ENCODE measurements at regions not wholly inside any gene's neighbourhood (a gene's known extent, or its start where the extent isn't known, plus 50 kb on each side); places are given as distances from the start of the nearest gene placed in this dataset.

DNA sequence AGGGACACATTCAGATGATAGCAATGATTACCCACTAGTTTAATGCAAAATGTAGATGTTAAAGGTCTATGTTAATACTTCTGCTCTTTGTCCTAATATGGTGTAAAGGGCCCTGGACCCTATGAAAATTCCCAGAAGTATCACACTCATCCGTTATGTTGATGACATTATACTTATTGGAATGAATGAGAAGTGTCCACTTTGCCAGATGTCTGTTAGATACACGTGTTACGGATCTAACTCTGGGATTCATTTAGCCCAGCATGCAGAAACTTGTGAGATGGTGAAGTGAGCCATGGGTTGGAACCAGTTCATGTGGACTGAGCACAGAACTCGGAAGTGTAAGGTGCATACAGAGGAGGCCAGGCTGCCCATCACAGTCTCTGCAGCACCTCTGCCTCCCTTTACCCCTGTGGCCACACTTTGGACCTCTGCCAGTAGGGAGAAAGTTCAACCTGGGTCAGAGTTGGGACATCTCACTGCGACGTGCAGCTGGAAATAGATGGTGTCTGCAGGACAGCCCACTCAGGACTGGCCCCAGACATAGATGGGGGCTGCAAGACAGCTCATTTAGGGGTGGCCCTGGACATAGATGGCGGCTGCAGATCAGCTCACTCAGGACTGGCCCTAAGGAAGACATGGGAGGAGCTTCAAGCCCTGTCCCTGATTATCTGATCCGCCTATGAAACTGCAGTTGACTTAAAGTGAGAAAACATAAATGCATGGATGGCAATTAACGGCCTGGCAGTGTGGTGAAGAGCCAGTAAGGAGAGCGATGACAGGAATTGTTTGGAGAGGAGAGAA, 71.2 kb upstream of the THBS2 start:
- DNase-seq (ENCODE audit: low spot score), result no peak
- Histone ChIP-seq H3K4me1 (ENCODE audit: insufficient read depth, low read length, poor library complexity, severe bottlenecking) (no peaks in the 10 kb centered on the region), H3K27ac (ENCODE audit: low read depth, low read length, poor library complexity, severe bottlenecking) (no peak overlapping the region), H3K9me3 (ENCODE audit: low read depth, low read length, poor library complexity, severe bottlenecking) (no peaks in the 10 kb centered on the region), H3K36me3 (ENCODE audit: insufficient read depth, low read length, poor library complexity, severe bottlenecking) (no peaks in the 10 kb centered on the region), H3K4me3 (ENCODE audit: low read depth, low read length, poor library complexity, severe bottlenecking) (no peak overlapping the region), H3K27me3 (replicated peaks; ENCODE audit: insufficient read depth, low read depth, low read length, poor library complexity) (peaks cover 3% of the 10 kb centered on the region)
- intact Hi-C loops (cut with micrococcal nuclease; ENCODE audit: unreplicated experiment), result loop anchor here (5.0 kb wide), 1 partner anchor 368 kb away; no protein-coding TSS in a partner anchor
- no TSS peak for BruUV-seq (replicated peaks)
- POLR2A ChIA-PET (ENCODE audit: low non-redundant PET), result no interaction called here
- no peak for TF ChIP-seq EZH2 (IDR thresholded peaks at IDR 0.05; ENCODE audit: borderline replicate concordance, low read depth, low read length, poor library complexity, severe bottlenecking)
- TF ChIP-seq, protein P1, sequence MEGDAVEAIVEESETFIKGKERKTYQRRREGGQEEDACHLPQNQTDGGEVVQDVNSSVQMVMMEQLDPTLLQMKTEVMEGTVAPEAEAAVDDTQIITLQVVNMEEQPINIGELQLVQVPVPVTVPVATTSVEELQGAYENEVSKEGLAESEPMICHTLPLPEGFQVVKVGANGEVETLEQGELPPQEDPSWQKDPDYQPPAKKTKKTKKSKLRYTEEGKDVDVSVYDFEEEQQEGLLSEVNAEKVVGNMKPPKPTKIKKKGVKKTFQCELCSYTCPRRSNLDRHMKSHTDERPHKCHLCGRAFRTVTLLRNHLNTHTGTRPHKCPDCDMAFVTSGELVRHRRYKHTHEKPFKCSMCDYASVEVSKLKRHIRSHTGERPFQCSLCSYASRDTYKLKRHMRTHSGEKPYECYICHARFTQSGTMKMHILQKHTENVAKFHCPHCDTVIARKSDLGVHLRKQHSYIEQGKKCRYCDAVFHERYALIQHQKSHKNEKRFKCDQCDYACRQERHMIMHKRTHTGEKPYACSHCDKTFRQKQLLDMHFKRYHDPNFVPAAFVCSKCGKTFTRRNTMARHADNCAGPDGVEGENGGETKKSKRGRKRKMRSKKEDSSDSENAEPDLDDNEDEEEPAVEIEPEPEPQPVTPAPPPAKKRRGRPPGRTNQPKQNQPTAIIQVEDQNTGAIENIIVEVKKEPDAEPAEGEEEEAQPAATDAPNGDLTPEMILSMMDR (conservative IDR thresholded peaks at IDR 0.05; ENCODE audit: low read depth, low read length), result no peak
- CTCF ChIA-PET, result no interaction called here

DNA sequence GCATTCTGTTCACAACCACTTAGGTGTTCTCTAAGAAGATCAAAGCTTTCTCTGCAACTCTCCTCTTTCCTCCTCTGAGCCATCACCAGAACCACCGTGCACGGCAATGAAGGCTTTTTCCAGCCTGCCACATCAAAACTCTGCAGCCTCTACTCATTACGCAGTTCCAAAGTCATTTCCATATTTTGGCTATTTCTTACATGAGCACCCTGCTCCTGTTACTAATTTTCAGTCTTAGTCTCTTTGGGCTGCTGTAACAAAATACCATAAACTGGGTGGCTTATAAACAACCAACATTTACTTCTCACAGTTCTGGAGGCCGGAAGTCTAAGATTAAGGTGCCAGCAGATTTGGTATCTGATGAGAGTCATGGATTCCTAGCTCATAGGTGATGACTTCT, 70.4 kb upstream of the THBS2 start:
- Histone ChIP-seq H3K9me3 (ENCODE audit: low read depth, low read length, poor library complexity, severe bottlenecking) (no peaks in the 10 kb centered on the region), H3K4me1 (ENCODE audit: insufficient read depth, low read length, poor library complexity, severe bottlenecking) (no peaks in the 10 kb centered on the region), H3K27me3 (replicated peaks; ENCODE audit: insufficient read depth, low read depth, low read length, poor library complexity) (peaks cover 5% of the 10 kb centered on the region), H3K4me3 (ENCODE audit: low read depth, low read length, poor library complexity, severe bottlenecking) (no peak overlapping the region), H3K36me3 (ENCODE audit: insufficient read depth, low read length, poor library complexity, severe bottlenecking) (no peaks in the 10 kb centered on the region), H3K27ac (ENCODE audit: low read depth, low read length, poor library complexity, severe bottlenecking) (no peak overlapping the region)
- TF ChIP-seq, protein P1 (conservative IDR thresholded peaks at IDR 0.05; ENCODE audit: low read depth, low read length), result no peak
- no TSS peak for BruUV-seq (replicated peaks)
- ChIA-PET CTCF (no interaction called here), POLR2A (ENCODE audit: low non-redundant PET) (no interaction called here)
- no peak for DNase-seq (ENCODE audit: low spot score)
- intact Hi-C loops (cut with micrococcal nuclease; ENCODE audit: unreplicated experiment), result no loop called here

DNA sequence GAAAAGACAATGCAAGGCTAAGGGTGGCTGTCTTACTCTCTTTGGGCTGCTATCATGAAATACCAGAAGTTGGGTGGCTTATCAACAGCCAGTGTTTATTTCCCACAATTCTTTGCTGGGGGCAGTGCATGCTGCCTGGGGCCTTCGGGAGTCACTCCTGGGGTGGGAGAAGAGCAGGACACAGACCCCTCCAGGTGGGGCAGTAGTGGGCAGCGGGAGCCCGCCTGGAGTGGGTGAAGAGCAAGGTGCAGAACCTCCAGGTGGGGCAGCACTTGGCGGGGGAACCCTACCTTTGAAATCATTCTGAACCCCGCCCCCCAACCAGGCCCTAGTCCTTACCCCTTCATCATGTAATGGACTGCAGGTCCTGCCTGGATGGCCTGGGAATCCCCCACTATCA, 69.6 kb upstream of the THBS2 start:
- ChIA-PET CTCF (no interaction called here), POLR2A (ENCODE audit: low non-redundant PET) (no interaction called here)
- Histone ChIP-seq H3K27ac (ENCODE audit: low read depth, low read length, poor library complexity, severe bottlenecking) (no peak overlapping the region), H3K9me3 (ENCODE audit: low read depth, low read length, poor library complexity, severe bottlenecking) (no peaks in the 10 kb centered on the region), H3K4me1 (ENCODE audit: insufficient read depth, low read length, poor library complexity, severe bottlenecking) (no peaks in the 10 kb centered on the region), H3K27me3 (replicated peaks; ENCODE audit: insufficient read depth, low read depth, low read length, poor library complexity) (peaks cover 5% of the 10 kb centered on the region), H3K4me3 (ENCODE audit: low read depth, low read length, poor library complexity, severe bottlenecking) (no peak overlapping the region), H3K36me3 (ENCODE audit: insufficient read depth, low read length, poor library complexity, severe bottlenecking) (no peaks in the 10 kb centered on the region)
- intact Hi-C loops (cut with micrococcal nuclease; ENCODE audit: unreplicated experiment), result no loop called here
- TF ChIP-seq, protein P1 (conservative IDR thresholded peaks at IDR 0.05; ENCODE audit: low read depth, low read length), result no peak
- no peak for TF ChIP-seq EZH2 (IDR thresholded peaks at IDR 0.05; ENCODE audit: borderline replicate concordance, low read depth, low read length, poor library complexity, severe bottlenecking)
- DNase-seq (ENCODE audit: low spot score), result no peak
- BruUV-seq (replicated peaks), result no TSS peak

Measured in A673 (cell line).